Activated T-cell treated with anti-CD3 and anti-CD28 coated beads, Interleukin-2, amount 50 U/mL, for 72 hours (primary cell): ENCODE measurements at regions not wholly inside any gene's neighbourhood (a gene's known extent, or its start where the extent isn't known, plus 50 kb on each side); places are given as distances from the start of the nearest gene placed in this dataset.

ENCODE experiments used
- ATAC-seq, 2 donors: fragments of 150-1000 bp; cut with Tn5 transposase; replicated peaks in 1 of 2; 2 replicates each; pipeline ENCODE4 v1.10.0; 2021; ENCODE audit warnings: moderate library complexity in 2 of 2, mild to moderate bottlenecking in 1 of 2
- DNase-seq, 2 donors: peaks; one replicate each; pipeline ENCODE4 v3.0.0; 2021 to 2022; ENCODE audit warnings: mixed read lengths in 1 of 2
- H3K27ac Mint-ChIP-seq: one replicate; pipeline ENCODE4 v1.8.0; 2022; ENCODE audit warnings: mild to moderate bottlenecking, moderate library complexity, mixed read lengths
- H3K27me3 Mint-ChIP-seq: one replicate; pipeline ENCODE4 v1.8.0; 2022; ENCODE audit warnings: low read depth, mixed read lengths
- H3K36me3 Mint-ChIP-seq, 2 donors: one replicate each; pipeline ENCODE4 v1.8.0; 2022; ENCODE audit warnings: mixed read lengths in 2 of 2, mild to moderate bottlenecking in 1 of 2; ENCODE audit not compliant: insufficient read depth in 2 of 2
- H3K4me1 Mint-ChIP-seq: one replicate; pipeline ENCODE4 v1.8.0; 2022; ENCODE audit warnings: low read depth, mixed read lengths
- H3K4me3 Mint-ChIP-seq, 2 donors: one replicate each; pipeline ENCODE4 v1.8.0; 2022; ENCODE audit warnings: mild to moderate bottlenecking in 2 of 2, mixed read lengths in 2 of 2, moderate library complexity in 2 of 2
- H3K9me3 Mint-ChIP-seq, 2 donors: one replicate each; pipeline ENCODE4 v1.8.0; 2022; ENCODE audit warnings: mixed read lengths in 2 of 2

DNA sequence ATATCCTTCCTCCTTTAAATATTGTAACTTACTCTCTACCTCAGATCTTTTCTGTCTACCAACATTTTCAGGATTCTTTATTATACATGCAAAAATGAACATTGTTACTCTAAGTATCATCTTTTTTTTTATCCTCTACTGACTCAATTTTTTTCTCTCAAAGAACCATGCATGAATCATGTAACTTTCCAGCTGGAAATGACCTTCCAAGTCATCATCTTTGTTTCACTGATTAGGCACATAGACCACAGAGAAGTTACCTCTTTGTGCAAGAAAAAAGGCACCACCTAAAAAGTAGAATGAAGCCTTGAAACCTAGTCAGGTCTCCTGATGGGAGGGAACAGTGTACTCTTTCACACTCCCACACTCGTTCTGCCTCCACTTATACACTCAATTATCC lies 234.9 kb downstream of the HGF start:
- Mint-ChIP-seq H3K27me3 (no peaks in the 10 kb centered on the region), H3K9me3 (peaks cover 0 to 13% of the 10 kb centered on the region in 2 donors), H3K4me1 (no peaks in the 10 kb centered on the region), H3K4me3 (no peak overlapping the region), H3K27ac (no peak overlapping the region), H3K36me3 (no peaks in the 10 kb centered on the region)
- ATAC-seq (no peak), DNase-seq (no peak)

DNA sequence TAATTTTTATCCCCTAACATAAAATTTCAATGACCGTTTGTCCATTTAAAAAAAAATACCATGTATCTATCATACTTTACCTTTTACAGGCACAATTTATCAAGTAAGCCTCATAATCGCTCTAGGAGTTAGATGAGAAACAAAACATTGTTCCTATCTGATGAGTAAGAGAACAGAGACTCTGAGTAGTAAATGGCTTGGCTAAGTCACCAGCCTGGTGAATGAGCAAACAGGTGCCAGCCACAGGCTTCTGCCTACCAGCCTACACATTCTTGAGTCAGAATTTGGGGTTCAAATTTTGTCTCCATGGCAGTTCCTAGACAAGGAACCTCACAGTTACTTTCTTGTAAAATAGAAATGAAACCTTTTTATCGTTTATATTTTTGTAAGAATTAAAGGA lies 235.4 kb downstream of the HGF start:
- H3K27ac Mint-ChIP-seq: no peak overlapping the region
- DNase-seq (no peak), ATAC-seq (no peak)
- H3K4me1 Mint-ChIP-seq: no peaks in the 10 kb centered on the region
- no peak overlapping the region for H3K4me3 Mint-ChIP-seq
- peaks cover 0 to 13% of the 10 kb centered on the region in 2 donors for H3K9me3 Mint-ChIP-seq
- no peaks in the 10 kb centered on the region for H3K27me3 Mint-ChIP-seq
- no peaks in the 10 kb centered on the region for H3K36me3 Mint-ChIP-seq

DNA sequence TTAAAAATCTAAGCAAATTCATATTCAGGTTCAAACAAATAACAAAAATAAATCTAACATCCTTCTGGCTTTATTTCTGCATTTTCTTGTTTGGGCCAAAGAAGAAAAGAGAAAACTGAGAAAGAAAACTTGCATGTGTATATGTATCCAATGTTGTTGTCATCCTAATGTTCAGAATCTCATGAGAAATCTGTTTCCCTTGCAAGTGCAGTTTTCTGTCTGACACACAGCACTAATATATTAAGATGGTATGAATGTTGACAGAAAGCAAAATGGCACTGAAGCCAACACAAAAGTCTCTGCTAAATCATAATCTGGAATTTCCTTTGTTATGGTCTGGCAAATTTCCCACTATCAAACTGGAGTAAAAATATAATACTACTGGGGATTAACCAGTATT lies 235.9 kb downstream of the HGF start:
- ATAC-seq (no peak), DNase-seq (no peak)
- H3K27ac Mint-ChIP-seq: no peak overlapping the region
- H3K4me1 Mint-ChIP-seq: no peaks in the 10 kb centered on the region
- H3K27me3 Mint-ChIP-seq: no peaks in the 10 kb centered on the region
- no peaks in the 10 kb centered on the region for H3K36me3 Mint-ChIP-seq
- peaks cover 0 to 13% of the 10 kb centered on the region in 2 donors for H3K9me3 Mint-ChIP-seq
- no peak overlapping the region for H3K4me3 Mint-ChIP-seq

DNA sequence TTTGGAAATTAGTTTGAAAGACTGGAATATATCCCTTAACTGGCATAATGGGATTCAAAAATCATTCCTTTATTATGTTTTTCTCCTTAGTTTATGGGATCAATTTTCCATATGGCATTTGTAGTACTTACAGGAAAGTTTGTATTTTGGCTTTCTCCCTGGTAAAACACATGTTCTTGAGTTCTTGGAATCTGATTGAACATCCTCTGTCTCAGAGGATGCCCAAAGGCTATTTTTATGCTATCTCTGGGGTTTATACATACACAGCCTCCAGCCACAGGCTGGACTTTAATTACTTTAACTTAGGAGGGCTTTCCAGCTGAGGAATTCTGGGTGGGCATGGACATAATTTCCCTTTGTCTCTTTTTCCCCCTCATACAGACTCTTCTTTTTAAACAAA lies 236.4 kb downstream of the HGF start:
- no peaks in the 10 kb centered on the region for H3K27me3 Mint-ChIP-seq
- peaks cover 0 to 12% of the 10 kb centered on the region in 2 donors for H3K9me3 Mint-ChIP-seq
- ATAC-seq (no peak), DNase-seq (no peak)
- H3K4me3 Mint-ChIP-seq: no peak overlapping the region
- H3K4me1 Mint-ChIP-seq: no peaks in the 10 kb centered on the region
- no peak overlapping the region for H3K27ac Mint-ChIP-seq
- no peaks in the 10 kb centered on the region for H3K36me3 Mint-ChIP-seq

DNA sequence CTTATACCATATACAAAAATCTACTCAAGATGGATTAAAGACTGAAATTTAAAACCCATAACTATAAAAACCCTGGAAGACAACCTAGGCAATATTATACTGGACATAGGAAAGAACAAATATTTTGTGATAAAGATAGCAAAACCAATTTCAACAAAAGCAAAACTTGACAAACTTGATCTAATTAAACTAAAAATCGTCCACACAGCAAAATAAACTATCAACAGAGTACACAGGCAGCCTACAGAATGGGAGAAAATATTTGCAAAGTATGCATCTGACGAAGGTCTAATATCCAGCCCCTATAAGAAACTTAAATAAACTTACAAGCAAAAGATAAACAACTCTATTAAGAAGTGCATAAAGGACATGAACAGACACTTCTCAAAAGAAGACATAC lies 240.1 kb downstream of the HGF start:
- Mint-ChIP-seq H3K9me3 (peaks cover 0 to 3% of the 10 kb centered on the region in 2 donors), H3K27ac (no peak overlapping the region), H3K36me3 (no peaks in the 10 kb centered on the region), H3K4me3 (no peak overlapping the region), H3K27me3 (no peaks in the 10 kb centered on the region), H3K4me1 (no peaks in the 10 kb centered on the region)
- DNase-seq (no peak), ATAC-seq (no peak)

DNA sequence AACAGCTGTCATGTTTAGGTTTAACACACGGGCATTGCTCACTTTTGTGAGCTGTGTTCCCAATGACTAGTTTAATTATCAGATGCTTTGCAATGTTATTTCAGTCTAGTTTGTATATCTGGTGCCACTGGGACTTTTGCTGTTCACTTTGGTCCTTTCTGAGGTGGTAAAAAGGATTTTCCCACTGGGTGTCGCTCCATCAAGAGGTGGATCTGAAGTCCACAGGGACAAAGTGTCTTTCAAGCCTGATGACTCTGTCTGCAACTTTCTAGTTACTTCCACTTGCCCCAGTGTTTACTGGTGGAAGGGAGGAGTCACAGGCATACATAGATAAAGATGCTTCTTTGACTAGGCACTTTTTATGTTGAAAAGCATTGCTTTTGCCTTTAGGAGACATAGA lies 242.2 kb downstream of the HGF start:
- Mint-ChIP-seq H3K4me3 (no peak overlapping the region), H3K4me1 (no peaks in the 10 kb centered on the region), H3K27me3 (no peaks in the 10 kb centered on the region), H3K36me3 (no peaks in the 10 kb centered on the region), H3K27ac (no peak overlapping the region), H3K9me3 (peaks cover 0 to 3% of the 10 kb centered on the region in 2 donors)
- DNase-seq (no peak), ATAC-seq (no peak)

DNA sequence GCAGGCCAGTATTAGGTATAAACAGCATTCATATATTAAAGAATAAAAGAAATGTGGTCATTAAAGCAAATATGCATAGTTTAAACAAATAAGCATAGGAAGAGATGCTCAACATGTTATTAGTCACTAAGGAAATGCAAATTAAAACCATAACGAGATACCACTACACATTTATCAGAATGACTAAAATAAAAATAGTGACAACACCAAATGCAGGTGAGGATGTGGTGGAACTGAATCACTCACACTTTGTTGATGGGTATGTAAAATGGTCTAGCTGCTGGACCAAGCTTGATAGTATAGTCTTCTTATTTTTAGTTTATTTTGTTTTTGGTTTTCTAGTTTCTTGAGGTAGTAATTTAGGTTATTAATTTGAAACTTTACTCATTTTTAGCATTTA lies 242.9 kb downstream of the HGF start:
- Mint-ChIP-seq H3K4me1 (no peaks in the 10 kb centered on the region), H3K36me3 (no peaks in the 10 kb centered on the region), H3K9me3 (peaks cover 0 to 3% of the 10 kb centered on the region in 2 donors), H3K4me3 (no peak overlapping the region), H3K27ac (no peak overlapping the region), H3K27me3 (no peaks in the 10 kb centered on the region)
- ATAC-seq (no peak), DNase-seq (no peak)

DNA sequence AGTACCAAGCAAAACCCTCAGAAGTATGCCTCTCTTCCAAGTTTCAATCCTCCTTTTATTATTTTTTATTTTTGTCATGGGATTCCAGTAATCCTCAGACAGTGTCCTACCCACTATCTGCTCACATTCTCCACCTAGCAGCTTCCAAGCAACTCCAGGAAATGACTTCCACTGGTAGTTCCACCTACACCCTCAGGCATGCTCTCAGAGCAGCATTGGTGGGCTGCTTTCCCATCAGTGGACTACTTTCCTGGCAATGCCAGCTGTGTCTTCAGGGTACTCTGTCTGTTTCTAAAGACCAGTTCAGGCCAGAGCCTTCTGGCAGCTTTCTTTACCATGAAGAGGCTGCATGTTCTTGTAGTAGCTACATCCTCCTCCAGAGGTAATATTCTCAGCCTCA lies 244.0 kb downstream of the HGF start:
- no peaks in the 10 kb centered on the region for H3K36me3 Mint-ChIP-seq
- DNase-seq (no peak), ATAC-seq (no peak)
- H3K4me1 Mint-ChIP-seq: no peaks in the 10 kb centered on the region
- H3K9me3 Mint-ChIP-seq: peaks cover 0 to 3% of the 10 kb centered on the region in 2 donors
- H3K27ac Mint-ChIP-seq: no peak overlapping the region
- H3K27me3 Mint-ChIP-seq: no peaks in the 10 kb centered on the region
- H3K4me3 Mint-ChIP-seq: no peak overlapping the region

DNA sequence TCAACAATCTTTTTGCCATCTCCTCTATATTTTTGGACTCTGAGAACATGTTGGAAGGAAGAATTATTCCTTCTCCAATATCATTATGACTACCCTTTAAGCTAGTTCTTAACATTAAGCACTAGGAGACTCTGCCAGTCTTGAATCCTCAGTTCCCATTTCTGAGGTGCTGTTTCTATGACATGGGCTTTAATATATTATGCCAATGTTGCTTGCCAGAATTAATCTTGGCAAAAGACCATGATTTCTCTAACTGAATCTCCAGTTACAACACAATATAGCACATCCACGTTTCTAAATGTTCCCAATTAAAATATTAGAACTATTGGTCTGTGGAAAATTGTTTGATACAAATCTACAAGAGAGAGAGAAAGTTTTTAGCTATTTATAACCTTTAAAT lies 250.0 kb downstream of the HGF start:
- H3K4me1 Mint-ChIP-seq: no peaks in the 10 kb centered on the region

DNA sequence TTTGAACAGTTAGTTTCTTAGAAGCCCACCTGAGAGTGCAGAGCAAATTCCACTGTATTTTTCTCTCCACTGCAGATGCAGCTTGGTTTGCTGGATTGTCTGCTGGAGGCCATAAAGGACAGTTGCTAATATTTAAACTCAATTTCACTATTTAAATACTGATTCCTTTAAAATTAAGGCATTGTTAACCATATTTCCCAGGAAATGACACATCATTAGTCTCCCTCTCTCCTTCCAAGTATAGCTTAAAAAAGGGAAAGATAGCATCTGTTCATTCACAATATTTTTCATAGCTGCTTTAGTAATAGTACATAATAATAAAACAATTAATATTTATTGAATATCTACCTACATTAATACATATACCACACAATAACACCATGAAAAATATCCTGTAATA lies 252.9 kb downstream of the HGF start:
- Mint-ChIP-seq H3K36me3 (no peaks in the 10 kb centered on the region), H3K4me3 (no peak overlapping the region), H3K27ac (no peak overlapping the region), H3K4me1 (no peaks in the 10 kb centered on the region), H3K9me3 (peaks cover 2 to 3% of the 10 kb centered on the region in 2 donors), H3K27me3 (peaks cover 7% of the 10 kb centered on the region)
- DNase-seq: no peak
- ATAC-seq: no peak

More for the DNA sequence above, 250.0 kb downstream of the HGF start:
- H3K27ac Mint-ChIP-seq: no peak overlapping the region
- no peaks in the 10 kb centered on the region for H3K9me3 Mint-ChIP-seq
- DNase-seq (no peak), ATAC-seq (no peak)
- H3K27me3 Mint-ChIP-seq: no peaks in the 10 kb centered on the region
- no peaks in the 10 kb centered on the region for H3K36me3 Mint-ChIP-seq
- no peak overlapping the region for H3K4me3 Mint-ChIP-seq

DNA sequence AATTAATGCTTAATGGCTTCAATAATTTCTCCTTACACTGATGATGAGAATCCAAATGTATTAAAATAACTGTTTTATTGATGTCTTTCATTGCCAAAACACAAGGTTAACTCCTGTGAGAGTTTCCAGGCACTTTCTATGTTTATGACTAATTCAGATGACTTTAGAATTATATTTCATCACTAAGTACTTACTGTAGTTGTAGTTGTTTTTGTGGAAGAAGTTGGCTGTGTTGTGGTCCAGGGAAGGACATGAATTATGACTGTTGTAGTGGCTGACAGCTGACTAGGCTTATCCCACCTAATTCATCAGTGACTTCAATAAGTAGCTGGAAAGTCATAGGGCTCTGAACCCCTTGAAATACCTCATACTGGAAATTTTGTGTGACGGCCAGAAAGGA lies 254.8 kb downstream of the HGF start:
- Mint-ChIP-seq H3K27ac (no peak overlapping the region), H3K9me3 (peaks cover 3 to 4% of the 10 kb centered on the region in 2 donors), H3K4me1 (no peaks in the 10 kb centered on the region), H3K4me3 (no peak overlapping the region), H3K36me3 (no peaks in the 10 kb centered on the region), H3K27me3 (peaks cover 7% of the 10 kb centered on the region)
- DNase-seq: no peak
- ATAC-seq: no peak

DNA sequence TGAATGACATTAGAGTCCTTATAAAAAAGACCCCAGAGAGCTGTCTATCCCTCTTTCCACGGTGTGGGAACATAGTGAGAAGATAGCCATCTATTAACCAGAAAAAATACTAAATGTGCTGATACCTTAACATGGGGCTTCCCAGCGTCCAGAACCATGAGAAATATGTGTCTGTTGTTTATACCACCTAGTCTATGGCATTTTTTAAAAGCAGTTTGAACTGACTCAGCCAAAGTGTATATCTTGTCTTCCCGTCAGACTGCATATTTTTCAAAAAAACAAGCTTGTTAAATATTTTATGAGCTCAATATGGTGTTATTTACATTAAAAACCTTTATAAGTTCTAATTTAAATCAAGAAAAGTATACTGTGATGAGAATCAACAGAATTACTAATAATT lies 255.3 kb downstream of the HGF start:
- Mint-ChIP-seq H3K4me1 (no peaks in the 10 kb centered on the region), H3K27me3 (peaks cover 7% of the 10 kb centered on the region), H3K4me3 (no peak overlapping the region), H3K27ac (no peak overlapping the region), H3K9me3 (peaks cover 4 to 7% of the 10 kb centered on the region in 2 donors), H3K36me3 (peaks cover 0 to 2% of the 10 kb centered on the region in 2 donors)
- DNase-seq (no peak), ATAC-seq (no peak)

DNA sequence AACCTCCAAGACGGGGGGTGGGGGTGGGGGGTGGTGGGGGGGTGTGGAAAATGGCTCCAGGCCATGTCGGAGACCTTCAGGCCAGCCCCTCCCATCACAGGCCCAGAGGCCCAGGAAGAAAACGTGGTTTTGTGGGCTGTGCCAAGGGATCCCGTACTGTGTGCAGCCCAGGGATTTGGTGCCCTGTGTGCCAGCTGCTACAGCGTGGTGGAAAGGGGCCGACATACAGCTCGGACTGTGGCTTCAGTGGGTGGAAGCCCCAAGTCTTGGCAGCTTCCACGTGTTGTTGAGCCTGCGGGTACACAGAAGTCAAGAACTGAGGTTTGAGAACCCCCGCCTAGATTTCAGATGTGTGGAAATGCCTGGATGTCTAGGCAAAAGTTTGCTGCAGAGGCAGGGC lies 259.7 kb downstream of the HGF start:
- Mint-ChIP-seq H3K27ac (no peak overlapping the region), H3K4me1 (no peaks in the 10 kb centered on the region)
- ATAC-seq: no peak

DNA sequence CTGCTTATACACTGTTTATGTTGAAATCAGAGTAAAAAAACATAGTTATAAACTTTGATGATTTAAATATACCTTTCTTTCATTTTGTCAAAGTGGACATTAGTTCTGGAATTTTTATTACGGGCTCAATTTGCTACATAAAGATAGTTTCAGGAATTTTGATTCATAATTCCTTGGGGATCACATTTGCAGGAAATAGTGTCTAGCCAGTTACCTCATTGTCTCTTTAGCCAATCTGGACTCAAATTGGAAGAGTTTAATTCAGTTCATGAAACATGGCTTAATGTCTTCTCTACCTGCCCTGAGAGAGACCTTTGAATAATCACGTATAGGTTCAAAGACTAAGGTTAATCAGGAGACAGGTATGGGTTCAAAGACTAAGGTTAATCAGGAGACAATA lies 262.6 kb downstream of the HGF start:
- Mint-ChIP-seq H3K9me3 (peaks cover 2 to 8% of the 10 kb centered on the region in 2 donors), H3K27ac (no peak overlapping the region), H3K4me3 (no peak overlapping the region), H3K4me1 (no peaks in the 10 kb centered on the region), H3K36me3 (peaks cover 0 to 2% of the 10 kb centered on the region in 2 donors), H3K27me3 (no peaks in the 10 kb centered on the region)
- DNase-seq: no peak
- ATAC-seq: no peak

More for the DNA sequence above, 259.7 kb downstream of the HGF start:
- peaks cover 5 to 10% of the 10 kb centered on the region in 2 donors for H3K9me3 Mint-ChIP-seq
- no peak overlapping the region for H3K4me3 Mint-ChIP-seq
- peaks cover 0 to 2% of the 10 kb centered on the region in 2 donors for H3K36me3 Mint-ChIP-seq
- H3K27me3 Mint-ChIP-seq: peaks cover 7% of the 10 kb centered on the region
- no peak for DNase-seq
